ENCODE measurements at regions not wholly inside any gene's neighbourhood (a gene's known extent, or its start where the extent isn't known, plus 50 kb on each side); places are given as distances from the start of the nearest gene placed in this dataset.

DNA sequence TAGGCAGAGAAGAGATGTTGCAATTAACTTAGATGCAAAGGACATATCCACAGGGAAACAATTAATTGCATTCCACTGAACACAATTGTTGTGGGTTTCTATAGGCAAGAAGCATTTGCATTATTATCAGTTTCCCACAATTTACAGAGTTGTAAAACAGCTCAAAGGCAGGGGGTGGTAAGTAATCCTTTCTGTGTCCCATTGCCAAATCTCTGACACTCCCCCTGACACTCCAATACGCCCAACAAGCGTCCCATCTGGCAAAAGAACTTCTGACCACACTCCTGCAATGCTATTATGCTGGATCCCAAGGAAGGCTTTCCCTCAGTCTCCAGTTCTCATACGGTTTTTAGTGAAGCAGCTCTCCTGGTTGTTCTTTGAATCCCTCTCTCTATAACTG is 179.8 kb downstream of the CXCL12 start:
- no peak overlapping the region for H3K27ac ChIP-seq (ENCODE audit: low read depth, low read length)
- H3K4me3 ChIP-seq (ENCODE audit: low read depth, low read length) = no peak overlapping the region
- peak in 1 of 6 donors; percentile 53 for DNase-seq (ENCODE audit: low read depth in 4 of 6, low spot score in 6 of 6)
- H3K4me1 ChIP-seq (ENCODE audit: control insufficient read depth, insufficient read depth, low read length) = peaks cover 10% of the 10 kb centered on the region
- peaks cover 2% of the 10 kb centered on the region for H3K36me3 ChIP-seq (ENCODE audit: control insufficient read depth, insufficient read depth, low read length)
- H3K27me3 ChIP-seq (ENCODE audit: control insufficient read depth, insufficient read depth, low read length) = no peaks in the 10 kb centered on the region
- 7% methylated on average over 3 of the region's 3 CpGs for WGBS (ENCODE audit: insufficient coverage)
- no peaks in the 10 kb centered on the region for H3K9me3 ChIP-seq (ENCODE audit: control insufficient read depth, insufficient read depth, low read length)

DNA sequence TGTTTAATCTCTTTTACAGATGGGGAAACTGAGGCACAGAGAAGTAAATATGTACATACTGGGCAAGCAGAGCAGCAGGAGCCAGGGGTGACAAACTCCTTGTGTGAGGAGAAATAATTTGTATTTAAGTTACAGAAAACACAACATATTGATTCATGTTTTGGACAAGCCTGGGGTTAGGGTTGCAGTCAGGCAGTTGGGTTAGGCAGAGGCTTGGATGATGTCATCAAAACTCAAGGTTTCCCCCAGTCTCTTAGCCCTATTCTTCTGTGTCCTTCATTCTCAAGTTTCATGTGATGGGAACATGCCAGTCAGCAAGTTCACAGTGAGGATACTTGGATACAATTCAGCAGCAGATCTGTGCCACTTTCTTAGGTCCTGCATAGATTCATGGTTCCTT is 181.4 kb downstream of the CXCL12 start:
- Histone ChIP-seq H3K27me3 (ENCODE audit: control insufficient read depth, insufficient read depth, low read length) (no peaks in the 10 kb centered on the region), H3K36me3 (ENCODE audit: control insufficient read depth, insufficient read depth, low read length) (peaks cover 2% of the 10 kb centered on the region), H3K4me3 (ENCODE audit: low read depth, low read length) (no peak overlapping the region), H3K9me3 (ENCODE audit: control insufficient read depth, insufficient read depth, low read length) (no peaks in the 10 kb centered on the region), H3K27ac (ENCODE audit: low read depth, low read length) (no peak overlapping the region), H3K4me1 (ENCODE audit: control insufficient read depth, insufficient read depth, low read length) (peaks cover 10% of the 10 kb centered on the region)
- DNase-seq (ENCODE audit: low read depth in 4 of 6, low spot score in 6 of 6) = no peak

DNA sequence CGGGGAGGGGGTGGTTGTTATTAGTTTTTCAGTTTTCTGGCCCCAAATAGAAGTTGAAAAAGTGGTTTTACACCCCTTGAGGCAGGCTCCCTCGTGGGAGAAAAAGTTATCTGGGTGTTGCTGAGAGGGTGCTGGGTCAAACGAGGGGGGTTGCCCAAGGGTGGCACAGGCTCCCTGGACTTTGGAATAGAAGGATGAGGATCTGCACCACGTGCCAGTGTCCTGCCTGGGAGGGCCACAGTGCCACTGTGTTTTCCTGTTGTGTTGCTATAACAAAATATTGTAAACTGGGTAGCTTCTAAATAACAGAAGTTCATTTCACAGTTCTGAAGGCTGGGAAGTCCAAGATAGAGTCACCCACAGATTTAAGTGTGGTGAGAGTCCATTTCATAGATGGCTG is 181.9 kb downstream of the CXCL12 start:
- no peak overlapping the region for H3K27ac ChIP-seq (ENCODE audit: low read depth, low read length)
- peaks cover 10% of the 10 kb centered on the region for H3K4me1 ChIP-seq (ENCODE audit: control insufficient read depth, insufficient read depth, low read length)
- no peak for DNase-seq (ENCODE audit: low read depth in 4 of 6, low spot score in 6 of 6)
- no peaks in the 10 kb centered on the region for H3K9me3 ChIP-seq (ENCODE audit: control insufficient read depth, insufficient read depth, low read length)
- H3K27me3 ChIP-seq (ENCODE audit: control insufficient read depth, insufficient read depth, low read length) = no peaks in the 10 kb centered on the region
- no peak overlapping the region for H3K4me3 ChIP-seq (ENCODE audit: low read depth, low read length)
- H3K36me3 ChIP-seq (ENCODE audit: control insufficient read depth, insufficient read depth, low read length) = peaks cover 2% of the 10 kb centered on the region
- 86% methylated on average over 3 of the region's 4 CpGs for WGBS (ENCODE audit: insufficient coverage)

DNA sequence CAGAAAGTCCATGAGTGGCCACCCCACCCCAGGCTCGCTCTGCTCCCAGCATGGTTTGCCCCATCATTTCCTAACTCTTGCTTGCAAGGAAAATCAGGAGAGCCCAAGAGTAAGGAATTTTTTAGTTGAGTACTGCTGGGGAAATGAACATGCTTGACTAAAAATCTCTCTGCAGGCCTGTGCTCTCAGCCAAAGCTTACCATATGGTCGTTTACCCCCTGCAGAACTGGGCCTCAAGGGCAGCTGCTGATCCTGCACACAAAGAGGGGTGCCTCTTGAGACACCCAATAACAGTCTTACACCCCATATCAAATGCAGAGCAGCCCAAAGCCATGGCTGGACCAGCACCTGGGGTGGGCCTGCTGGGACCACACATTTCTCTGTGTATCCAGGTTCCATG is 183.2 kb downstream of the CXCL12 start:
- no peak overlapping the region for H3K4me3 ChIP-seq (ENCODE audit: low read depth, low read length)
- H3K4me1 ChIP-seq (ENCODE audit: control insufficient read depth, insufficient read depth, low read length) = peaks cover 9% of the 10 kb centered on the region
- 33% methylated on average over 1 of the region's 2 CpGs for WGBS (ENCODE audit: insufficient coverage)
- H3K27me3 ChIP-seq (ENCODE audit: control insufficient read depth, insufficient read depth, low read length) = no peaks in the 10 kb centered on the region
- H3K27ac ChIP-seq (ENCODE audit: low read depth, low read length) = no peak overlapping the region
- H3K36me3 ChIP-seq (ENCODE audit: control insufficient read depth, insufficient read depth, low read length) = peaks cover 2% of the 10 kb centered on the region
- H3K9me3 ChIP-seq (ENCODE audit: control insufficient read depth, insufficient read depth, low read length) = no peaks in the 10 kb centered on the region
- peak in 1 of 6 donors; percentile 15 for DNase-seq (ENCODE audit: low read depth in 4 of 6, low spot score in 6 of 6)

DNA sequence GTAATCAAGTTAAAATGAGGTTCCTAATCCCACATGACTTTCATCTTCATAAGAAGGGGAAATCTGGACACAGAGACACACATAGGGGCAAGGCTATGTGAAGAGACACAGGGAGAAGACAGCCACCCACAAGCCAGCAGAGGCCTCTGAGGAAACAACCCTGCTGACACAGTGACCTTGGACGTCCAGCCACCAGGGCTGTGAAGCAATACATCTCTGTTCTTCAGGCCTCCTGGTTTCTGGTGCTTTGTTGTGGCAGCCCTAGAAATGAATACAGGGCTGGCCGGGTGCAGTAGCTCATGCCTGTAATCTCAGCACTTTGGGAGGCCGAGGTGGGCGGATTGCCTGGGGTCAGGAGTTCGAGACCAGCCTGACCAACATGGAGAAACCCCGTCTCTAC is 183.9 kb downstream of the CXCL12 start:
- DNase-seq (ENCODE audit: low read depth in 4 of 6, low spot score in 6 of 6) = no peak
- H3K27me3 ChIP-seq (ENCODE audit: control insufficient read depth, insufficient read depth, low read length) = no peaks in the 10 kb centered on the region
- H3K36me3 ChIP-seq (ENCODE audit: control insufficient read depth, insufficient read depth, low read length) = no peaks in the 10 kb centered on the region
- no peak overlapping the region for H3K27ac ChIP-seq (ENCODE audit: low read depth, low read length)
- 82% methylated on average over 5 of the region's 6 CpGs for WGBS (ENCODE audit: insufficient coverage)
- no peak overlapping the region for H3K4me3 ChIP-seq (ENCODE audit: low read depth, low read length)
- H3K4me1 ChIP-seq (ENCODE audit: control insufficient read depth, insufficient read depth, low read length) = peaks cover 3% of the 10 kb centered on the region
- H3K9me3 ChIP-seq (ENCODE audit: control insufficient read depth, insufficient read depth, low read length) = no peaks in the 10 kb centered on the region

DNA sequence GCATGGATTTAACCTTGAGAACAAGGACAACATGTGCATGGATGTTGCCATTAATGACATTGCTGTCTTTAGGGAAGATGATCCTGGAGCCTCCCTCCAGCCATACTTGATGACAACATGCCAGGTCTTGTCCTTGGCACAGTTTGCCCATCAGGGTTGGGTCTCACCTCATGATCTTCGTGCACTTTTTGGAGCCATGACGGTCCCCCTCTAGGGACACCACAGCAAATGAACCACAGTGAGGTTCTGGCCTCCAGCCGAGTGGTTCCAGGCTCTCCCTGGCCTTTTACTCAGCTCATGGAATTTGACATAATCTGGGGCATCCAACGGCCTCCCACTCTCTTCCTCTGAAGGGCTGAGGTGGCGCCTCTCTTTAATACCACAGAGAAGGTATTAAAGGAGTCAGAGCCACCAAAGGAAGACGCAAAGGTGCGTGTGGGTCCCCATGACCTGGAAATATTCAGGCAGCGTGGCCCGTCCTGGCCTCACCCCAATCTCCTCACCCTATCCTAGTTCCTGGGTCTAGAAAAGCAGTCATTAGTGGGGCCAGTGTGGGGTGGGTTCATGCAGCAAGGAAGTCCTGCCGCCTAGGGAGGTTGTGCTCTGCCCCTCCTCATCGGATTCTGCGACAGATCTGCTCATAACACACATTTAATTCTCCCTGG is 184.8 kb downstream of the CXCL12 start:
- Histone ChIP-seq H3K36me3 (ENCODE audit: control insufficient read depth, insufficient read depth, low read length) (no peaks in the 10 kb centered on the region), H3K27ac (ENCODE audit: low read depth, low read length) (no peak overlapping the region), H3K9me3 (ENCODE audit: control insufficient read depth, insufficient read depth, low read length) (no peaks in the 10 kb centered on the region), H3K4me3 (ENCODE audit: low read depth, low read length) (no peak overlapping the region), H3K4me1 (ENCODE audit: control insufficient read depth, insufficient read depth, low read length) (peaks cover 6% of the 10 kb centered on the region), H3K27me3 (ENCODE audit: control insufficient read depth, insufficient read depth, low read length) (no peaks in the 10 kb centered on the region)
- WGBS (ENCODE audit: insufficient coverage) = 87% methylated on average over 5 of the region's 12 CpGs
- no peak for DNase-seq (ENCODE audit: low read depth in 4 of 6, low spot score in 6 of 6)

DNA sequence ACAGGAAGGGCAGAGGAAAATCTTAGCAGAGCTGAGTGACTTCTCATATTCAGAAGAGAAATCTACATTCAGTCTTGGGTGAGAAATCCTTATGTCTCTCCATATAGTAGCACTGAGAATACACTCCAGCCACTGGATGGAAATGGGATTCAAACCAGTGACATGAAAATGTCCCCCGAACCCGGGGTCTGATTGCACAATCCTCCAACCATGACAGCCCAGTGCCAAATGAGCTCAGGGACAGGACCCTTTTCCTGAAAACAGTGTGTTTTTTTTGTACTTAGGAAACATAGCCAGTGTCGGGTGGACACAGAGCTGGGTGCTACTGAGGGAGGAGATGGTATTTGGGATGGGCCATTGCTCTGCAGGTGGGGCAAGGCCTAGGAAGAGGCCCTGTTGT is 185.6 kb downstream of the CXCL12 start:
- 100% methylated on average over 1 of the region's 3 CpGs for WGBS (ENCODE audit: insufficient coverage)
- Histone ChIP-seq H3K27me3 (ENCODE audit: control insufficient read depth, insufficient read depth, low read length) (no peaks in the 10 kb centered on the region), H3K36me3 (ENCODE audit: control insufficient read depth, insufficient read depth, low read length) (no peaks in the 10 kb centered on the region), H3K4me3 (ENCODE audit: low read depth, low read length) (no peak overlapping the region), H3K4me1 (ENCODE audit: control insufficient read depth, insufficient read depth, low read length) (peaks cover 6% of the 10 kb centered on the region), H3K9me3 (ENCODE audit: control insufficient read depth, insufficient read depth, low read length) (no peaks in the 10 kb centered on the region), H3K27ac (ENCODE audit: low read depth, low read length) (no peak overlapping the region)
- no peak for DNase-seq (ENCODE audit: low read depth in 4 of 6, low spot score in 6 of 6)

DNA sequence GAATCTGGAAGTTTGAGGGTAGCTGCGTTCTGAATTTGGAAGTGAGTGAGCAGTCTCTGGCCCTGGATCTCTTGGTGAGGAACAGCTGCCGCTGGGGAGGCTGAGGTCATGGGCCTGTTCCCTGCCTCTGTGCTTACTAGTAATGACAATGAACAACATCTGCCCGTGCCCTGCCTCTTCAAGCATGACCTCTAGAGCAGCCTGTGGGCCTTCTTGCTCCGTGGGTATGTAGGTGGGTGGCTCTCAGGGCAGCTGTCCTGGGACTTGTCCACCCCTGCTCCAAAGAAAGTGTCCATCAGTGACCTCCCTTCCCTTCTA is 186.2 kb downstream of the CXCL12 start:
- Histone ChIP-seq H3K27ac (ENCODE audit: low read depth, low read length) (no peak overlapping the region), H3K9me3 (ENCODE audit: control insufficient read depth, insufficient read depth, low read length) (no peaks in the 10 kb centered on the region), H3K4me1 (ENCODE audit: control insufficient read depth, insufficient read depth, low read length) (peaks cover 6% of the 10 kb centered on the region), H3K27me3 (ENCODE audit: control insufficient read depth, insufficient read depth, low read length) (no peaks in the 10 kb centered on the region), H3K36me3 (ENCODE audit: control insufficient read depth, insufficient read depth, low read length) (no peaks in the 10 kb centered on the region), H3K4me3 (ENCODE audit: low read depth, low read length) (no peak overlapping the region)
- no peak for DNase-seq (ENCODE audit: low read depth in 4 of 6, low spot score in 6 of 6)
- WGBS (ENCODE audit: insufficient coverage) = 100% methylated on average over 3 of the region's 4 CpGs

DNA sequence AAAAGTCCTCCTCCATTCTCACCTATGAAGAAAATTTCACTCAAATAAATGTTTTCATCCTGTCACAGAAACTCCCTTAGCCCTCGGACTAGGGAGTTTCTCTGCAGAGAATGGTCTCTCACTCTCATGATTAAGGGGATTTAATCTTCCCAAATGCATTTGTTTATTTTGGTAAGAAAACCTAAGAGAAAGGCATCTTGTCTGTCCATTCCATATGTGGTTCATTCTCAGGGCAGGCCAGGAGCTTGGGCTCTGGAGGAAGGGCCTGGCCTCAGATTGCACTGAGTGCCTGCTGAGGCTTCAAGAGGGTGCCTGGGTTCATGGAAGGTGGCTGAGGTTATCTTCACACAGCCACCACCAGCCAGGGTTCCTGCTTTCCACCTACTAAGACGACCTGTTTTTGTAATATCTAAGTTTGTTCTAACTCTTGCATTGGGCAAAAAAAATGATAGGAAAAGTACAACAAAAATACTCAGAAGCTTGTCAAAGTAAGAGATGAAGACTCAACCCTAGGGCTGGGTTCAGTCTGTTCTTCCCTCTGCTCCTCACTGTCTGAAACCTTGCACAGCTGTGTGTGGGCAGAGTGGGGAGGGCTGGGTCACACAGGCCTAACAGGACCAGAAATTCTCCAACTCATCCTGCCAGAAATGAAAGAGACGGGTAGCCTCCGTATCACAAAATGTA is 186.7 kb downstream of the CXCL12 start:
- no peaks in the 10 kb centered on the region for H3K27me3 ChIP-seq (ENCODE audit: control insufficient read depth, insufficient read depth, low read length)
- H3K27ac ChIP-seq (ENCODE audit: low read depth, low read length) = no peak overlapping the region
- no peak for DNase-seq (ENCODE audit: low read depth in 4 of 6, low spot score in 6 of 6)
- no peaks in the 10 kb centered on the region for H3K36me3 ChIP-seq (ENCODE audit: control insufficient read depth, insufficient read depth, low read length)
- peaks cover 6% of the 10 kb centered on the region for H3K4me1 ChIP-seq (ENCODE audit: control insufficient read depth, insufficient read depth, low read length)
- H3K9me3 ChIP-seq (ENCODE audit: control insufficient read depth, insufficient read depth, low read length) = no peaks in the 10 kb centered on the region
- WGBS (ENCODE audit: insufficient coverage) = no CpG with 5 or more reads among the region's 4 CpGs
- H3K4me3 ChIP-seq (ENCODE audit: low read depth, low read length) = no peak overlapping the region

DNA sequence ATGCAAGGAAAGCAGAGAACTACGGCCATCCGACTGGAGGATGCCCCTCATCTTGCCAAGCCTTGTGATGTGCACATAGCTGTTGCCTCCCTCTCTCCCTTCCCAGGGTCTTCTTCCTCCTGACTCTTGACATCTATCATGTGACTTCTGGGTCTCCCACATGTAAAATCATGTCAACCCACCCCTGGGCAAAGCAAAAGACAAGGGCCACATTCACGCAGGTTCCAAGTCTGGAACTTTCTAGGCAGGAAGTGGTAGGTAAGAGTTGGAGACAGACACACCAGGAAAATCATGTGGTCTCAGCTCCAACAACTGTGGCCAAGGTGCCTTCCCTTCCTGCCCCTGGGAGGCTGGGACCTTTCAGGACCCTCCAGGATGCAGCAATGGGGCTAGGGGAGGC is 187.3 kb downstream of the CXCL12 start:
- WGBS (ENCODE audit: insufficient coverage) = 100% methylated on average over 2 of the region's 3 CpGs
- Histone ChIP-seq H3K27ac (ENCODE audit: low read depth, low read length) (no peak overlapping the region), H3K9me3 (ENCODE audit: control insufficient read depth, insufficient read depth, low read length) (no peaks in the 10 kb centered on the region), H3K27me3 (ENCODE audit: control insufficient read depth, insufficient read depth, low read length) (no peaks in the 10 kb centered on the region), H3K36me3 (ENCODE audit: control insufficient read depth, insufficient read depth, low read length) (no peaks in the 10 kb centered on the region), H3K4me1 (ENCODE audit: control insufficient read depth, insufficient read depth, low read length) (peaks cover 6% of the 10 kb centered on the region), H3K4me3 (ENCODE audit: low read depth, low read length) (no peak overlapping the region)
- no peak for DNase-seq (ENCODE audit: low read depth in 4 of 6, low spot score in 6 of 6)

Measured in spinal cord (tissue), 9 donors.